HEK293T (cell line): ENCODE measurements at regions not wholly inside any gene's neighbourhood (a gene's known extent, or its start where the extent isn't known, plus 50 kb on each side); places are given as distances from the start of the nearest gene placed in this dataset.

Experiments
- ARNT ChIP-seq: fragments of 450-650 bp; IDR thresholded peaks from 2 replicates; pipeline ENCODE4 v1.6.1; 2017; ENCODE audit warnings: mild to moderate bottlenecking
- BHLHE40 ChIP-seq: fragments of 450-650 bp; IDR thresholded peaks from 2 replicates; pipeline ENCODE4 v1.6.1; 2016; ENCODE audit warnings: mild to moderate bottlenecking, moderate library complexity, borderline replicate concordance
- FOXK2 ChIP-seq: fragments of 450-650 bp; IDR thresholded peaks from 2 replicates; pipeline ENCODE4 v1.6.1; 2016; ENCODE audit warnings: mild to moderate bottlenecking
- FOXM1 ChIP-seq: fragments of 450-650 bp; IDR thresholded peaks from 2 replicates; pipeline ENCODE4 v1.6.1; 2017; ENCODE audit warnings: mild to moderate bottlenecking, borderline replicate concordance
- LEF1 ChIP-seq: fragments of 450-650 bp; IDR thresholded peaks from 2 replicates; pipeline ENCODE4 v1.6.1; 2017; ENCODE audit warnings: mild to moderate bottlenecking, borderline replicate concordance
- SP1 ChIP-seq: fragments of 450-650 bp; IDR thresholded peaks from 2 replicates; pipeline ENCODE4 v1.6.1; 2017
- SUZ12 ChIP-seq: fragments of 450-650 bp; IDR thresholded peaks from 2 replicates; pipeline ENCODE4 v1.6.1; 2016; ENCODE audit warnings: mild to moderate bottlenecking

DNA sequence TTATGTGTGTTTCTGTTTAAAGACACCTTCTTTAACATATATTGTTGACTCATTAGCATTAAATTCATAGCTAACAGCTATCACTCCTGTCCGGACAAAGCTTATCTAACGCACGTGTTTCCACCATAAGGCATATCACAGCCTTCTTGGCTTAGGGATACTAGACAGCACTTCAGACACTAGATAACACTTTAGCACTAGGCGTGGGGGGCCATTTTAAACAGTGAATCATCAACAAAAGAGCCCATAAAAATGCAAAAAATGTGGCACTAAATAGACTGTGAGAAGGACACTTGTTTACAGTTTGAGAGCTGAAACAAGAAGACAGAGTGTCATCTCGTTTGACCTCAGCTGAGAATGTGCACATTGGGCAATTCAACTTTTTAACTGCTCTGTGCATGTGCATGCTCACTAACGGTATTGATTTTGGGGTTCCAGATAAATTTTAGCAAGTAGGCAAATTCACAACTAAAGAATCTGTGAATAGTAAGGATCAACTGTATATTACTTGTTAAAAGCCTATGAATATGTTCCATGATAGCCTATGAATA lies 58.9 kb upstream of the RAI2 start:
- TF ChIP-seq FOXM1 (no peak), FOXK2 (no peak), BHLHE40 (no peak), SP1 (no peak), SUZ12 (no peak), ARNT (no peak), LEF1 (no peak)
